Activated CD4-positive, alpha-beta T cell treated with anti-CD3 and anti-CD28 coated beads for 36 hours (primary cell): ENCODE measurements at regions not wholly inside any gene's neighbourhood (a gene's known extent, or its start where the extent isn't known, plus 50 kb on each side); places are given as distances from the start of the nearest gene placed in this dataset.
"Not testable (repeated sequence)": the region's sequence is repeated elsewhere in the genome, so short reads cannot be mapped to it uniquely, and the experiment has no call there.

Experiments used
- ATAC-seq: fragments of 200-7000 bp; cut with Tn5 transposase; one replicate; pipeline ENCODE4 v1.10.0; 2021; ENCODE audit warnings: mild to moderate bottlenecking, moderate library complexity
- CTCF ChIA-PET: fragments of 350-600 bp; sonication (Branson Sonifier 250); formaldehyde crosslinking; loops from one replicate; lab custom pipeline; 2021; ENCODE audit warnings: antibody characterized with exemption; lab: Charles Lee
- POLR2A ChIA-PET: fragments of 350-600 bp; sonication (Branson Sonifier 250); formaldehyde crosslinking; loops from one replicate; lab custom pipeline; 2021; ENCODE audit warnings: antibody characterized with exemption, inconsistent platforms; lab: Charles Lee
- DNase-seq: peaks from one replicate; pipeline ENCODE4 v3.0.0-alpha.2; 2020
- H3K27ac Mint-ChIP-seq: one replicate; pipeline ENCODE4 v1.8.0; 2021; ENCODE audit warnings: mixed read lengths
- H3K27me3 Mint-ChIP-seq: one replicate; pipeline ENCODE4 v1.8.0; 2021; ENCODE audit warnings: mixed read lengths
- H3K36me3 Mint-ChIP-seq: one replicate; pipeline ENCODE4 v1.8.0; 2021; ENCODE audit warnings: low read depth, mixed read lengths
- H3K4me1 Mint-ChIP-seq: one replicate; pipeline ENCODE4 v1.8.0; 2021; ENCODE audit warnings: mixed read lengths
- H3K4me3 Mint-ChIP-seq: one replicate; pipeline ENCODE4 v1.8.0; 2021; ENCODE audit warnings: mild to moderate bottlenecking, moderate library complexity, mixed read lengths
- H3K9me3 Mint-ChIP-seq: one replicate; pipeline ENCODE4 v1.8.0; 2021; ENCODE audit warnings: low read depth, mixed read lengths
- intact Hi-C, 2 experiments: fragments of 100-400 bp; cut with DNase I in 1 of 2; cut with micrococcal nuclease in 1 of 2; formaldehyde crosslinking; loops; one replicate each; pipeline versions ENCODE4 v1.14.2 to v1.15.1; 2022 to 2024; cut with DNase I, micrococcal nuclease

GRCh38 chr9:39573024-39574022, 217.9 kb downstream of the SPATA31A1 start:
- H3K36me3 Mint-ChIP-seq, H3K4me3 Mint-ChIP-seq, ATAC-seq, H3K27me3 Mint-ChIP-seq, CTCF ChIA-PET, DNase-seq, H3K9me3 Mint-ChIP-seq, H3K4me1 Mint-ChIP-seq, POLR2A ChIA-PET, H3K27ac Mint-ChIP-seq, intact Hi-C loops: not testable (repeated sequence)

GRCh38 chr9:39579000-39579399, 223.5 kb downstream of the SPATA31A1 start:
- H3K27me3 Mint-ChIP-seq, intact Hi-C loops, DNase-seq, POLR2A ChIA-PET, H3K9me3 Mint-ChIP-seq, H3K4me3 Mint-ChIP-seq, H3K27ac Mint-ChIP-seq, CTCF ChIA-PET, H3K4me1 Mint-ChIP-seq, ATAC-seq, H3K36me3 Mint-ChIP-seq: not testable (repeated sequence)

GRCh38 chr9:39581296-39581695, 225.8 kb downstream of the SPATA31A1 start:
- CTCF ChIA-PET, H3K9me3 Mint-ChIP-seq, ATAC-seq, H3K36me3 Mint-ChIP-seq, POLR2A ChIA-PET, H3K27me3 Mint-ChIP-seq, intact Hi-C loops, H3K4me3 Mint-ChIP-seq, DNase-seq, H3K4me1 Mint-ChIP-seq, H3K27ac Mint-ChIP-seq: not testable (repeated sequence)

- DNase-seq, H3K4me1 Mint-ChIP-seq, H3K4me3 Mint-ChIP-seq, H3K36me3 Mint-ChIP-seq, H3K9me3 Mint-ChIP-seq, POLR2A ChIA-PET, ATAC-seq, intact Hi-C loops, CTCF ChIA-PET, H3K27ac Mint-ChIP-seq, H3K27me3 Mint-ChIP-seq: not testable (repeated sequence)
Measured at GRCh38 chr9:39582677-39583412, 227.4 kb downstream of the SPATA31A1 start.

GRCh38 chr9:39583413-39583747, 227.9 kb downstream of the SPATA31A1 start:
- H3K4me1 Mint-ChIP-seq = not testable (repeated sequence)

GRCh38 chr9:39585233-39585632, 229.8 kb downstream of the SPATA31A1 start:
- POLR2A ChIA-PET, H3K27me3 Mint-ChIP-seq, CTCF ChIA-PET, H3K4me3 Mint-ChIP-seq, intact Hi-C loops, H3K4me1 Mint-ChIP-seq, H3K9me3 Mint-ChIP-seq, H3K36me3 Mint-ChIP-seq, ATAC-seq, DNase-seq, H3K27ac Mint-ChIP-seq: not testable (repeated sequence)

More at GRCh38 chr9:39583413-39583747, 227.9 kb downstream of the SPATA31A1 start:
- CTCF ChIA-PET, POLR2A ChIA-PET, intact Hi-C loops, H3K36me3 Mint-ChIP-seq, H3K27ac Mint-ChIP-seq, H3K9me3 Mint-ChIP-seq, H3K27me3 Mint-ChIP-seq, DNase-seq, H3K4me3 Mint-ChIP-seq, ATAC-seq: not testable (repeated sequence)

- ChIA-PET POLR2A (no interaction called here), CTCF (no interaction called here)
- intact Hi-C loops = no loop called here
- no peak for DNase-seq
- Mint-ChIP-seq H3K36me3 (no peaks in the 10 kb centered on the region), H3K4me3 (no peak overlapping the region), H3K4me1 (no peaks in the 10 kb centered on the region), H3K9me3 (no peaks in the 10 kb centered on the region), H3K27me3 (no peaks in the 10 kb centered on the region), H3K27ac (no peak overlapping the region)
- ATAC-seq = no peak
Measured at GRCh38 chr9:39587844-39588499, 232.5 kb downstream of the SPATA31A1 start.

GRCh38 chr9:39588500-39589137, 233.2 kb downstream of the SPATA31A1 start:
- POLR2A ChIA-PET = no interaction called here
- no peak overlapping the region for H3K27ac Mint-ChIP-seq
- no peaks in the 10 kb centered on the region for H3K9me3 Mint-ChIP-seq
- ATAC-seq (no peak), DNase-seq (no peak)
- H3K36me3 Mint-ChIP-seq = no peaks in the 10 kb centered on the region
- intact Hi-C loops = no loop called here
- H3K4me1 Mint-ChIP-seq = no peaks in the 10 kb centered on the region
- CTCF ChIA-PET = no interaction called here
- H3K27me3 Mint-ChIP-seq = no peaks in the 10 kb centered on the region
- H3K4me3 Mint-ChIP-seq = no peak overlapping the region

- CTCF ChIA-PET, ATAC-seq, DNase-seq, H3K27me3 Mint-ChIP-seq, H3K36me3 Mint-ChIP-seq, POLR2A ChIA-PET, H3K27ac Mint-ChIP-seq, H3K4me3 Mint-ChIP-seq, intact Hi-C loops, H3K4me1 Mint-ChIP-seq, H3K9me3 Mint-ChIP-seq: not testable (repeated sequence)
Measured at GRCh38 chr9:39604089-39604488, 248.6 kb downstream of the SPATA31A1 start.

- peak; percentile 76 for ATAC-seq
- H3K27me3 Mint-ChIP-seq, H3K9me3 Mint-ChIP-seq, DNase-seq, intact Hi-C loops, H3K27ac Mint-ChIP-seq, H3K4me1 Mint-ChIP-seq, POLR2A ChIA-PET, H3K36me3 Mint-ChIP-seq, H3K4me3 Mint-ChIP-seq, CTCF ChIA-PET: not testable (repeated sequence)
Measured at GRCh38 chr9:39611449-39612231, 256.2 kb downstream of the SPATA31A1 start.

GRCh38 chr9:39616480-39616879, 261.0 kb downstream of the SPATA31A1 start:
- H3K27ac Mint-ChIP-seq, H3K27me3 Mint-ChIP-seq, H3K36me3 Mint-ChIP-seq, ATAC-seq, H3K4me3 Mint-ChIP-seq, DNase-seq, CTCF ChIA-PET, H3K9me3 Mint-ChIP-seq, H3K4me1 Mint-ChIP-seq, POLR2A ChIA-PET, intact Hi-C loops: not testable (repeated sequence)
